Liver (tissue), 8 donors: ENCODE measurements at regions not wholly inside any gene's neighbourhood (a gene's known extent, or its start where the extent isn't known, plus 50 kb on each side); places are given as distances from the start of the nearest gene placed in this dataset.

Experiments used
- DNase-seq: peaks from one replicate; pipeline ENCODE4 v3.0.0-alpha.2; 2017; ENCODE audit warnings: low spot score
- H3K27ac ChIP-seq, 2 donors: one replicate each; pipeline ENCODE4 v1.7.0; 2013; ENCODE audit warnings: inconsistent platforms in 2 of 2, low read length in 2 of 2, control low read depth in 1 of 2, low read depth in 1 of 2, mild to moderate bottlenecking in 1 of 2
- H3K27me3 ChIP-seq, 4 donors: one replicate each; pipeline versions ENCODE4 v1.6.1 to v1.7.0; 2013; ENCODE audit warnings: low read length in 3 of 4, inconsistent platforms in 1 of 4, mild to moderate bottlenecking in 1 of 4, moderate library complexity in 1 of 4; ENCODE audit not compliant: control insufficient read depth in 4 of 4, insufficient read depth in 4 of 4
- H3K36me3 ChIP-seq, 4 donors: one replicate each; pipeline versions ENCODE4 v1.6.1 to v1.7.0; 2013; ENCODE audit warnings: low read length in 3 of 4, mild to moderate bottlenecking in 3 of 4, low read depth in 1 of 4, moderate library complexity in 1 of 4; ENCODE audit not compliant: control insufficient read depth in 4 of 4, insufficient read depth in 3 of 4
- H3K4me1 ChIP-seq, 4 donors: one replicate each; pipeline versions ENCODE4 v1.6.1 to v1.7.0; 2013; ENCODE audit warnings: low read length in 3 of 4, mild to moderate bottlenecking in 3 of 4, moderate library complexity in 1 of 4; ENCODE audit not compliant: control insufficient read depth in 4 of 4, insufficient read depth in 4 of 4
- H3K4me3 ChIP-seq, 3 donors: one replicate each; pipeline versions ENCODE4 v1.6.1 to v1.7.0; 2013; ENCODE audit warnings: low read length in 3 of 3, control low read depth in 1 of 3, low read depth in 1 of 3, mild to moderate bottlenecking in 1 of 3
- H3K9ac ChIP-seq, 2 donors: one replicate each; pipeline ENCODE4 v1.7.0; 2013; ENCODE audit warnings: low read length in 2 of 2, mild to moderate bottlenecking in 2 of 2, moderate library complexity in 2 of 2, control low read depth in 1 of 2, low read depth in 1 of 2
- H3K9me3 ChIP-seq, 4 donors: one replicate each; pipeline versions ENCODE4 v1.6.1 to v1.7.0; 2013; ENCODE audit warnings: low read length in 3 of 4; ENCODE audit not compliant: control insufficient read depth in 4 of 4
- EGR1 ChIP-seq, 2 donors: IDR thresholded peaks; 2 replicates each; pipeline ENCODE4 v1.6.1; 2016 to 2018; ENCODE audit warnings: antibody characterized with exemption in 2 of 2, low read depth in 2 of 2
- FOXA1 ChIP-seq: IDR thresholded peaks from 2 replicates; pipeline ENCODE4 v1.6.1; 2016; ENCODE audit warnings: antibody characterized with exemption
- FOXA2 ChIP-seq: IDR thresholded peaks from 2 replicates; pipeline ENCODE4 v1.6.1; 2016; ENCODE audit warnings: antibody characterized with exemption
- GABPA ChIP-seq, 2 donors: IDR thresholded peaks in 1 of 2; conservative IDR thresholded peaks in 1 of 2; 2 replicates each; pipeline ENCODE4 v1.6.1; 2016; ENCODE audit warnings: antibody characterized with exemption in 2 of 2, mild to moderate bottlenecking in 1 of 2, moderate library complexity in 1 of 2
- HNF4A ChIP-seq, 2 donors: conservative IDR thresholded peaks; 2 replicates each; pipeline ENCODE4 v1.6.1; 2016; ENCODE audit warnings: antibody characterized with exemption in 2 of 2, mild to moderate bottlenecking in 2 of 2
- HNF4G ChIP-seq: IDR thresholded peaks from 2 replicates; pipeline ENCODE4 v1.6.1; 2016; ENCODE audit warnings: antibody characterized with exemption
- JUND ChIP-seq, 2 donors: IDR thresholded peaks; 2 replicates each; pipeline ENCODE4 v1.6.1; 2016; ENCODE audit warnings: antibody characterized with exemption in 2 of 2
- NR2F2 ChIP-seq: IDR thresholded peaks from 2 replicates; pipeline ENCODE4 v1.6.1; 2016; ENCODE audit warnings: antibody characterized with exemption
- RAD21 ChIP-seq, 2 donors: IDR thresholded peaks; 2 replicates each; pipeline ENCODE4 v1.6.1; 2016; ENCODE audit warnings: antibody characterized with exemption in 2 of 2, mild to moderate bottlenecking in 2 of 2
- RXRA ChIP-seq, 2 donors: IDR thresholded peaks; 2 replicates each; pipeline ENCODE4 v1.6.1; 2017 to 2018; ENCODE audit warnings: antibody characterized with exemption in 2 of 2, mild to moderate bottlenecking in 1 of 2
- SP1 ChIP-seq: IDR thresholded peaks from 2 replicates; pipeline ENCODE4 v1.6.1; 2018; ENCODE audit warnings: antibody characterized with exemption, mild to moderate bottlenecking
- TAF1 ChIP-seq: conservative IDR thresholded peaks from 2 replicates; pipeline ENCODE4 v1.6.1; 2016; ENCODE audit warnings: antibody characterized with exemption, mild to moderate bottlenecking
- YY1 ChIP-seq: IDR thresholded peaks from 2 replicates; pipeline ENCODE4 v1.6.1; 2016; ENCODE audit warnings: antibody characterized with exemption, mild to moderate bottlenecking
- WGBS: extraction: QIAGEN DNeasy Blood & Tissue Kit; methylation state at CpG from one replicate; pipeline ENCODE4 v1.1.7; 2013; 5-methylcytosine and 5-hydroxymethylcytosine counted together
- TF ChIP-seq, protein P1 (sequence below): IDR thresholded peaks from 2 replicates; pipeline ENCODE4 v1.6.1; 2016; ENCODE audit warnings: antibody characterized with exemption
- TF ChIP-seq, protein P2 (sequence below): IDR thresholded peaks from 2 replicates; pipeline ENCODE4 v1.6.1; 2016; ENCODE audit warnings: antibody characterized with exemption, mild to moderate bottlenecking
- TF ChIP-seq, protein P3 (sequence below): IDR thresholded peaks from 2 replicates; pipeline ENCODE4 v1.6.1; 2016; ENCODE audit warnings: antibody characterized with exemption
- TF ChIP-seq, protein P4 (sequence below): IDR thresholded peaks from 2 replicates; pipeline ENCODE4 v1.6.1; 2016; ENCODE audit warnings: antibody characterized with exemption
- TF ChIP-seq, protein P5 (sequence below): fragments of 150-350 bp; IDR thresholded peaks from 2 replicates; pipeline ENCODE4 v1.5.1; 2017; ENCODE audit warnings: improper control_type of control experiment, low read depth, low read length; ENCODE audit not compliant: missing input control
- donor health status: healthy.
- donor health status: healthy.
- donor health status: healthy.
- donor health status: healthy.
- donor health status: healthy.

DNA sequence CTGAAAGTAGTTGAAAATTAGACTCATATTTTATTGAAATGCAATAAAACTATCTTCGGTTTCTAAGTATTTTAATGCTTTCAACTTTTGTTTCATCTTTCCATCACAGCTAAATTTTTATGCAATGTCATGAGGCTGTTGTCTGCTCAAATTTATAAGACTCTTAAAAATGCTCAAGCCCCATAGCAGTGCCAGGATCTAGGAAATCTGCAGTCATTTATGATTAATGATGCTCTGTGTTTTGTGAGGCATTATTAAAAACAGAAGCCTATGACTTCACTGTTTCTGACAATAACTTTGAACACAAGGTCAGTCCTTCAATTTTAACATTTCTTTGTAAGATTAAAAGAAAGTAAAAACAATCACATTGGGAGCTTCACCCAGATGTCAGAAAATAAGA, 112.5 kb downstream of the ALX1 start:
- no peaks in the 10 kb centered on the region for H3K9me3 ChIP-seq
- 77% methylated on average over 1 of the region's 1 CpG for WGBS
- H3K36me3 ChIP-seq: no peaks in the 10 kb centered on the region
- no peaks in the 10 kb centered on the region for H3K4me1 ChIP-seq
- no peak for DNase-seq
- TF ChIP-seq HNF4A (conservative IDR thresholded peaks at IDR 0.05) (no peak), EGR1 (IDR thresholded peaks at IDR 0.05; ENCODE audit: low read depth in 2 of 2) (no peak)
- no peak overlapping the region for H3K27ac ChIP-seq
- H3K9ac ChIP-seq: no peak overlapping the region
- H3K27me3 ChIP-seq: peaks cover 0 to 6% (median 0%) of the 10 kb centered on the region in 4 donors
- no peak overlapping the region for H3K4me3 ChIP-seq

DNA sequence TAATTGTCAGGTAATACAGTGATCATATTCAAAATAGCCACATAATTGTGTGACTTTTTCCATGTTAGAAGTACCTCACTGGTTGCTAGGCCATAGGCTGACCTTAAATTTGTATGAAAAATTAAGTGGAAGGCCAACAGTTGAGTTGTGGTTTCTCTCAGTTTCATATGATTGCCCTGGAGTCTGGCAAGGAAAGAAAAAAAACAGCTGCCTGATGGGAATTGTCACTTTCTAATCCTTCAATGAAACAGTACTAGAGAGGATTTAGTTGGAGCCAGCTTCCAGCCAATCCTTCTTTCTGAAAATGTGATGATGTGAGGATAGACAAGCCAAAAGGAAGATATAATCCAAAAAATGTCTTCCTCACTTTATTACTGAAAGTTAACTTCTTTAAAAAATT, 113.6 kb downstream of the ALX1 start:
- Histone ChIP-seq H3K9ac (no peak overlapping the region), H3K4me1 (no peaks in the 10 kb centered on the region), H3K4me3 (no peak overlapping the region), H3K9me3 (no peaks in the 10 kb centered on the region), H3K27ac (no peak overlapping the region), H3K36me3 (no peaks in the 10 kb centered on the region), H3K27me3 (peaks cover 0 to 3% (median 0%) of the 10 kb centered on the region in 4 donors)
- TF ChIP-seq HNF4G (no peak), TAF1 (no peak), RAD21 (IDR thresholded peaks at IDR 0.05) (no peak), JUND (IDR thresholded peaks at IDR 0.05) (no peak), FOXA1 (no peak), HNF4A (conservative IDR thresholded peaks at IDR 0.05) (no peak), SP1 (no peak), NR2F2 (no peak), GABPA (IDR thresholded peaks at IDR 0.05 in 1 of 2, conservative IDR thresholded peaks at IDR 0.05 in 1 of 2) (no peak), YY1 (no peak), RXRA (IDR thresholded peaks at IDR 0.05) (no peak), EGR1 (IDR thresholded peaks at IDR 0.05; ENCODE audit: low read depth in 2 of 2) (no peak), FOXA2 (no peak)
- TF ChIP-seq, protein P1, sequence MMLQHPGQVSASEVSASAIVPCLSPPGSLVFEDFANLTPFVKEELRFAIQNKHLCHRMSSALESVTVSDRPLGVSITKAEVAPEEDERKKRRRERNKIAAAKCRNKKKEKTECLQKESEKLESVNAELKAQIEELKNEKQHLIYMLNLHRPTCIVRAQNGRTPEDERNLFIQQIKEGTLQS: no peak
- TF ChIP-seq, protein P2, sequence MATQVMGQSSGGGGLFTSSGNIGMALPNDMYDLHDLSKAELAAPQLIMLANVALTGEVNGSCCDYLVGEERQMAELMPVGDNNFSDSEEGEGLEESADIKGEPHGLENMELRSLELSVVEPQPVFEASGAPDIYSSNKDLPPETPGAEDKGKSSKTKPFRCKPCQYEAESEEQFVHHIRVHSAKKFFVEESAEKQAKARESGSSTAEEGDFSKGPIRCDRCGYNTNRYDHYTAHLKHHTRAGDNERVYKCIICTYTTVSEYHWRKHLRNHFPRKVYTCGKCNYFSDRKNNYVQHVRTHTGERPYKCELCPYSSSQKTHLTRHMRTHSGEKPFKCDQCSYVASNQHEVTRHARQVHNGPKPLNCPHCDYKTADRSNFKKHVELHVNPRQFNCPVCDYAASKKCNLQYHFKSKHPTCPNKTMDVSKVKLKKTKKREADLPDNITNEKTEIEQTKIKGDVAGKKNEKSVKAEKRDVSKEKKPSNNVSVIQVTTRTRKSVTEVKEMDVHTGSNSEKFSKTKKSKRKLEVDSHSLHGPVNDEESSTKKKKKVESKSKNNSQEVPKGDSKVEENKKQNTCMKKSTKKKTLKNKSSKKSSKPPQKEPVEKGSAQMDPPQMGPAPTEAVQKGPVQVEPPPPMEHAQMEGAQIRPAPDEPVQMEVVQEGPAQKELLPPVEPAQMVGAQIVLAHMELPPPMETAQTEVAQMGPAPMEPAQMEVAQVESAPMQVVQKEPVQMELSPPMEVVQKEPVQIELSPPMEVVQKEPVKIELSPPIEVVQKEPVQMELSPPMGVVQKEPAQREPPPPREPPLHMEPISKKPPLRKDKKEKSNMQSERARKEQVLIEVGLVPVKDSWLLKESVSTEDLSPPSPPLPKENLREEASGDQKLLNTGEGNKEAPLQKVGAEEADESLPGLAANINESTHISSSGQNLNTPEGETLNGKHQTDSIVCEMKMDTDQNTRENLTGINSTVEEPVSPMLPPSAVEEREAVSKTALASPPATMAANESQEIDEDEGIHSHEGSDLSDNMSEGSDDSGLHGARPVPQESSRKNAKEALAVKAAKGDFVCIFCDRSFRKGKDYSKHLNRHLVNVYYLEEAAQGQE: no peak
- TF ChIP-seq, protein P3, sequence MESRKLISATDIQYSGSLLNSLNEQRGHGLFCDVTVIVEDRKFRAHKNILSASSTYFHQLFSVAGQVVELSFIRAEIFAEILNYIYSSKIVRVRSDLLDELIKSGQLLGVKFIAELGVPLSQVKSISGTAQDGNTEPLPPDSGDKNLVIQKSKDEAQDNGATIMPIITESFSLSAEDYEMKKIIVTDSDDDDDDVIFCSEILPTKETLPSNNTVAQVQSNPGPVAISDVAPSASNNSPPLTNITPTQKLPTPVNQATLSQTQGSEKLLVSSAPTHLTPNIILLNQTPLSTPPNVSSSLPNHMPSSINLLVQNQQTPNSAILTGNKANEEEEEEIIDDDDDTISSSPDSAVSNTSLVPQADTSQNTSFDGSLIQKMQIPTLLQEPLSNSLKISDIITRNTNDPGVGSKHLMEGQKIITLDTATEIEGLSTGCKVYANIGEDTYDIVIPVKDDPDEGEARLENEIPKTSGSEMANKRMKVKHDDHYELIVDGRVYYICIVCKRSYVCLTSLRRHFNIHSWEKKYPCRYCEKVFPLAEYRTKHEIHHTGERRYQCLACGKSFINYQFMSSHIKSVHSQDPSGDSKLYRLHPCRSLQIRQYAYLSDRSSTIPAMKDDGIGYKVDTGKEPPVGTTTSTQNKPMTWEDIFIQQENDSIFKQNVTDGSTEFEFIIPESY: no peak
- TF ChIP-seq, protein P4, sequence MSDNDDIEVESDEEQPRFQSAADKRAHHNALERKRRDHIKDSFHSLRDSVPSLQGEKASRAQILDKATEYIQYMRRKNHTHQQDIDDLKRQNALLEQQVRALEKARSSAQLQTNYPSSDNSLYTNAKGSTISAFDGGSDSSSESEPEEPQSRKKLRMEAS: no peak
- TF ChIP-seq, protein P5, sequence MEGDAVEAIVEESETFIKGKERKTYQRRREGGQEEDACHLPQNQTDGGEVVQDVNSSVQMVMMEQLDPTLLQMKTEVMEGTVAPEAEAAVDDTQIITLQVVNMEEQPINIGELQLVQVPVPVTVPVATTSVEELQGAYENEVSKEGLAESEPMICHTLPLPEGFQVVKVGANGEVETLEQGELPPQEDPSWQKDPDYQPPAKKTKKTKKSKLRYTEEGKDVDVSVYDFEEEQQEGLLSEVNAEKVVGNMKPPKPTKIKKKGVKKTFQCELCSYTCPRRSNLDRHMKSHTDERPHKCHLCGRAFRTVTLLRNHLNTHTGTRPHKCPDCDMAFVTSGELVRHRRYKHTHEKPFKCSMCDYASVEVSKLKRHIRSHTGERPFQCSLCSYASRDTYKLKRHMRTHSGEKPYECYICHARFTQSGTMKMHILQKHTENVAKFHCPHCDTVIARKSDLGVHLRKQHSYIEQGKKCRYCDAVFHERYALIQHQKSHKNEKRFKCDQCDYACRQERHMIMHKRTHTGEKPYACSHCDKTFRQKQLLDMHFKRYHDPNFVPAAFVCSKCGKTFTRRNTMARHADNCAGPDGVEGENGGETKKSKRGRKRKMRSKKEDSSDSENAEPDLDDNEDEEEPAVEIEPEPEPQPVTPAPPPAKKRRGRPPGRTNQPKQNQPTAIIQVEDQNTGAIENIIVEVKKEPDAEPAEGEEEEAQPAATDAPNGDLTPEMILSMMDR: no peak
- no peak for DNase-seq
